ENCODE measurements at regions not wholly inside any gene's neighbourhood (a gene's known extent, or its start where the extent isn't known, plus 50 kb on each side); places are given as distances from the start of the nearest gene placed in this dataset.

DNA sequence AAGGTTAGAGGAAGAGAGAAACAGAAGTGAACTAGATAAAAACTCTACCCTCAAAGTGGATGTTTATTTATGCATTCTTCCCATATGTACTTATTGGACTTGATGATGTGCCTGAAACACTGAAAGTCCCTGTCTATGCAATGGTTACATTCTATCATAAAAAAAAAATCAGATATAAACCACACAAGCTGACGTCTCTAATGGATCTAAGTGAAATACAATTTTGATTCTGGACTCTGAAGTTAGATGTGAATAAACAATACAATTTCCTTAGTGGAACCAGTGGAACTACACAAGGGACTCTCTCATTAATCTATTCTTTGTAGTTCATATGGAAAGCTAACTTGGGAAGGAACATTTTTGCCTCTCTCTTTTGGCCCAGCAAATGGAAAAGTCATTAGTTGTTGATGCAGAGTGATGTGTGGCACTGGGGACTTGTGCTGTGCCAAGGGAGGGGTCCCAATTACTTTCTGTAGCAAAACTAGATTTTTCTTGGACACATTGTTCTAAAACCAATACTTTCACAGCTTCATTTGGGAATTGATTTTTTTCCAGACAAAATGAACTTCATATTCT lies 376.8 kb downstream of the TRIB2 start:
- DNase-seq (ENCODE audit: low read depth): no peak

DNA sequence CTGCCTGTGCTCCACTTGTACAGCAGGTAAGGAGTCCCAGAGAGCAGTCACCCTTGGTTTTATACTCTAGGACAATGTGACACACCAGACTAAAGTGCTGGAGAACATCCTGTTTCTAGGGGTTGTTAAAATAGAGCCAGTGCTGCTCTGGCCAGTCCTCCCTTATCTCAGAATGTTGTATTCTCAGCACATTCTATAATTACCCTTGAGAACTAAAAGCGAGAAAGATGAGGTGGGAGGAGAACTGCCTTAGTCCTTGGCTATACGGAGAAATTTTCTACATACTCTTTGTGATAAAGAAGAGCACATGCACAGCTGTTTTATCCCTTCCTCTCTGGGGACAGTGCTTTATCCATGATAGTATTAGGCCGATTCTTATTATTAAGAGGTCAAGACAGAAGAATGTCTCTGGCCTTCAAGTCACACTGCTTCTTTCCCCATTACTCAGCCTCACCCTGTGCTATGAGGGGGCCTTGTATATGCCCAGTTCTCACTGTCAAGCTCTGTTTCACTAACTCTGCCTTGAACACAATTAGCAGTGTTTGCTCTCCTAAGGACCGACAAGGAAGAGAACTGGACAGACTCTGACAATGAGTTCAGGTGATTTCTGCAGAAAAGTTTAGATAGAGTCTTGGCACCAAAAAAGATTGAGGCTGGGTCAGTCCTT lies 385.8 kb downstream of the TRIB2 start:
- no peak for DNase-seq (ENCODE audit: low read depth)

DNA sequence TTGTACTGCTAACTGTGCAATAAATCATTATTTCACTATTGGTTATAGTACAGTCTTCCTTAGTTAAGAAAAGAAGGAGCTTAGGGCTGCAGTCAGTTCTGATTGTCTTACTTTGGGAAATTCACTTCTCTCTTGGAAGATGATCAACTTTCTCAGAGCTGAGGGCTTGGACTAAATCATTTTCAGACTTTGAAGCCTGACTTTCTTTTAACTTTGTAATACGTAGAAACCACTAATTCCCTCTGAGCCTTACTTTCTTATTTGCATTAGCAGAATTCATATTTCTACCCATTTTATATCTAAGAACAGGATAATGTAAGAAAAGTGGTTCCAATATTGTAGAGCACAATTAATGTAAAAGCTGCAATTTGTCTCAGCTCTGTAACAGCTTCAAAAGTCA lies 386.4 kb downstream of the TRIB2 start:
- DNase-seq (ENCODE audit: low read depth): no peak

DNA sequence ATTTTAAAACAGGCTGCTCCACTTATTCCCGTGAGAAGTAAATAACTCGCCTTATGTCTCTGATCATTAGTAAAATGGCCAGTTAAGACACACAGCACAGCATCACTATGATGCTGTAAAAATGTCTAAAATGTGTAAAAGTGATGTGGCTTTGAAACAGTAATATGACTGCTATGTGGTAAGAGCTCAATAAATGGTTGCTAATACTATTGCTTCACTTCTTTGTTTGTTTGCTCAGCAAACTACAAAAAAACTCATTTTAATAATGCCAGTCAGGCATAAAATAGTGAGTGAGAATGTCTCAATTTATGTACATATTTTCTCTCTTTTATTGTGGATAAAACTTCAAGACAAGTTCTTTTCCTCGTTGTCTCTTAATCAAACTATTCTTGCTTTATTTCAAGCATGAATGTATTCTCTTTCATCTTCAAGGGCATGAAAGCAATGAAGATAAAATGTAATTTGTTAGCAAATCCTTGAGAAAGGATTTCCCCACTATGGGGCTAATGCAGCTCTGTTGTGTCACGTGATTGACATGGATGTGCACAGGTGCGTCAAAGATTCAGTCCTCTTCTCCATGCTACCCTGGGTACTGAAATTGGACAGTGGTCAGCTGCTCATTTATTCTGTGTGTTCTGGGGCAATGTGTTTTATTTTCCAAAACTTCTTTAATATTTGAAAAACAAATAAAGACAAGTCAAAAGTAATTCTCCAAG lies 387.2 kb downstream of the TRIB2 start:
- no peak for DNase-seq (ENCODE audit: low read depth)

DNA sequence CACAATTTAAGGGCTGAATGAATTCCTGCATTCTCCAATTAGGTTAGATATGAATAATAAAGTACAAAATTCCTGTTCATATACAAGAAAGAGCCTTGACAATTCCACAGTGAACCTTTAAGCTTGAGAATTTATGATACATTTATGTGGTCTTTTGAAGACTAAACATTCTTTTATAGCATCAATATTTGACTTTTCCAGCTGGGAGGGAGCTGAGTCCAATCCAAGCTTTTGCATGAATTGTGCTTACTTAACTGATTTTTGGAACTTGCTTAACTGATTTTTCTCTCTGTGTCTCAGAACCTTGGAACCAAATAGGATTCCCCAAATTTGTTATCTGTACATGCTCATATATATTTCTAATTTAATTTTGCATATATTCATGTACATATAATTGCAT lies 388.0 kb downstream of the TRIB2 start:
- no peak for DNase-seq (ENCODE audit: low read depth)

DNA sequence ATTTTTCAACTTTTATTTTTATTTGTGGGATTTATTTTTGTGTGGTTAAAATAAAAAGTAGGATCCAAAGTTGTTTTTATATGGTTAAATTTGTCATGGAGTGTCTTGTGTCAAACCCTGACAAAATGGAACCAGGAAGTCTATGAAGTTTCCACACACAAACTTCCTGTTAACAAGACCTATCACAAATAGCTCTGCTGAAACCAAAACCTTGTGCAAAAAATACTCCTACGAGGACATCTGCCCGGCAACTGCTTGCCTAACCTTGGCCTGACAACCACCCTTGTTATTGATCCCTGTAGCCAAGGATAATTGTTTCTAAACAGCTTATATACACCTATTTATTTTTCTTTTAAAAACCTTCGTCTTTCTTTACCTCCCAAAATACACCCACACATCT lies 389.6 kb downstream of the TRIB2 start:
- DNase-seq (ENCODE audit: low read depth): no peak

DNA sequence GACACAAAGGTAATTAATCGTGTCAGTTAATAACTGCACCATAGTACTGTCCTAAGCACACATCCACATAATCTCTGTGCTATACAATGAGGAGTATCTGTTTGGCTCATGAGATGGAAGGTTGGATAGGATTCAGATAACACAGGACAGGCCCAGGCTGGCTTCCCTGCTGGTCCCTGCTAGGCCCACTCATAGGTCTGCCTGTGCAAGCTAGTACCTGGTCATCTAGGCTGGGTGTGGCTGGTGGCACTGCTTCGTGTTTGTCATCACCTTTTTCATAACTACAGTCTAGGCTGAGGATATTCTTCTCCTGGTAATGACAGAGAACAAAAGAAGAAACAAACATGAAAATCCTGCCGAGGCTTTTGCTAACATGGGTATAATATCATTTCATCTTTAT lies 392.8 kb downstream of the TRIB2 start:
- no peak for DNase-seq (ENCODE audit: low read depth)

DNA sequence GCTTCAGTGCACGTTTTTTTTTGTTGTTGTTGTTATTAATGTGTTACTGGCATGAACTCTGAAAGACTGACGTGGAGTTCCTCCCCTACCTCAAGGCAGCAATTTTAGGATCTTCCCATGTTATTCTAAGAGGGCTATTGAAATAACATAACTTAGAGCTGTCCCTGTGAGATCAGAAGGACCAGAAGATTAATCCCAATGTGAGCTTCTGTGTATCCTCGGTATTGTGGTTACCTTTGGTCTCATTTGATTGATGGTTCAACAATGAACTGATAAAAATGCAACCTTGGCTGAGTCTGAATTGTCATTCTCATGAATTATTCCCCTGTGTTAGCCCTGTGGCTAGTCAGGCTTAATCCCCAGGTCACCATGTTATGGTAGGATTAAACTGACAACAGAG lies 394.1 kb downstream of the TRIB2 start:
- DNase-seq (ENCODE audit: low read depth): no peak

DNA sequence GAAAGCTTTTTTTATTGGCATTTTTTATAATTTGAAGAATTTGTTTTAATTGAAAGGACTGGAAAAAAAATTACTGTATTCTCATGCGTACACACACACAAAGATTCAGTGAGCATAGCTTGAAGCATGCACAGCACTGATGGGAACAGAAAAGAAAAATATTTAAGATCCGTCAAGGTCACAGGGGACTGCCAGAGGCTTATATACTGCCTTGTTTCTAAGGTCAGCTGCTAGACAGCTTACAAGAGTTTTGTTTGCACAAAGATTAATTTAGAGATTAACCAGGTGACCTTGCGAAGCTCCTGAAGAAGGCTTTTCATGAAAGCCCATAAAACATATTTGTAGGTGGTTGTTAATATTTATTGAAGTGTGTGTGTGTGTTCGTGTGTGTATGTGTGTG lies 396.3 kb downstream of the TRIB2 start:
- no peak for DNase-seq (ENCODE audit: low read depth)

DNA sequence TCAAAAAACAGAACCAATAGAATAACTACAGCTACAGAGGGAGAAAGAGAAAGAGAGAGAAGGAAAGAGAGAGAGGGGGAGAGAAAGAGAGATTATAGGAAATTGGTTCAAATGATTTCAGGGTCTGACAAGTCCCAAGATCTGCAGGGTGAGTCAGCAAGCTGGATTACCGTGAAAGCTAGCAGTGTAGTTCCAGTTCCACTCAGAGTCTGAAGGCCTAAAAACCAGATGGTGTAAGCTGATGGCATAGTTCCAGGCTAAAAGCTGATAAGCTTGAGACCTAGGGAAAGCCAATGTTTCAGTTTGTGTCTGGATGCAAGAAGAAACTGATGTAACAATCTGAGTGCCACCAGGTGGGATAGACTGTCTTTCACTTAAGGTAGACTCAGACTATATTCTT lies 397.7 kb downstream of the TRIB2 start:
- no peak for DNase-seq (ENCODE audit: low read depth)

DNA sequence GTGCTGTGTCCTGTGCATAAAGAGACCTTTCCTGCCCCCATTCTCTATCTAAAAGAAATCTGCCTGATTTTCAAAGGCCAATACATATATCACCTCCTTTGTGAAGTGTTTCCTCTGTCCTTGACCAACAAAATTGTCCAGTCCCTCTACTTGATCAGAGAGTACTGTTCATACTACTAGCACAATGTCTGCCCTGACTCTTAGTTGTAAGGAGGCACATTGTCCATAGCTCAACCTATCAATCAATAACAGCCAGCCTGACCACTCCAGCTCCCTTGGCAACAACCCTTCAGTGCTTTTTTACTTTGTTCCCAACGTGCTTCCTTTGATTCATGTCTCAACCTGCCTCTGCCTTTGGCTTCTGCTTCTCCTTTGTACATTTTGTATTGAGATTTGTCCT lies 398.9 kb downstream of the TRIB2 start:
- DNase-seq (ENCODE audit: low read depth): no peak

DNA sequence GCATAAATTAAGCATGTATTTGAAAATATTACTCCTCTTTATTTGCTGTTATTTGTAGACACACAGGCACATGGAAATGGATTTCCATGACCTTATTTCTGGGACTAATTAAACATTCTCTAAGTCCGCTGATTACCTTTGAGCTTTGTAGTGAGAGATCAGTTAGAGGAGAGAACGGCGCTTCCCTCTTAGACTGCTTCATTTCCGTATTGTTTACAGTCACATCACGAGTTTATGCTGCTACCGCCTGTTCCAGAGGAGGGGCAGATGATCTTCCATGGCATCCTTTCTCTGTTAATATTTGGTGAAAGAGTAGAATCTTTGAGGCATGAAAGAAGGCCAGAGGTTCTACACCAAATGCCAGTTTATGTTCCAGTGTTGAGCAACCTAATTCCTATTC lies 404.4 kb downstream of the TRIB2 start:
- DNase-seq (ENCODE audit: low read depth): no peak

DNA sequence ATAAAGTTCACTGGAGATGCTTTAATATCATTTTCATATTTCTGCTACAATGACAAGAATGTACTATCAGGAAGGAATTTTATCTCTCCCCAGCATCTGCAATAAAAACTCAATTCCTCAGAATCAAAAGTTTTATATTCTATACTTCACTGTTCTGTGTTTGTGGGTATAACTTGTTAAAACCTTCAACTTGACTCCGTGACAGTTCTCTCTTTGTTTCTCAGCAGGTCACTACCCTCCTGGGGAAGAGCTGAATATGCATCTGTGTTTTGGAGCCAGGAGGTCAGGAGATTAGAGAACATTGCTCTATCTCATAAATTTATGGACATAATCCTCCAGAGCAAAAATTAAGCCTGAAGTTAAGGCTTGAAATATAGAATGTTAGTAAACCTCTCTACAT lies 411.4 kb downstream of the TRIB2 start:
- DNase-seq (ENCODE audit: low read depth): no peak

DNA sequence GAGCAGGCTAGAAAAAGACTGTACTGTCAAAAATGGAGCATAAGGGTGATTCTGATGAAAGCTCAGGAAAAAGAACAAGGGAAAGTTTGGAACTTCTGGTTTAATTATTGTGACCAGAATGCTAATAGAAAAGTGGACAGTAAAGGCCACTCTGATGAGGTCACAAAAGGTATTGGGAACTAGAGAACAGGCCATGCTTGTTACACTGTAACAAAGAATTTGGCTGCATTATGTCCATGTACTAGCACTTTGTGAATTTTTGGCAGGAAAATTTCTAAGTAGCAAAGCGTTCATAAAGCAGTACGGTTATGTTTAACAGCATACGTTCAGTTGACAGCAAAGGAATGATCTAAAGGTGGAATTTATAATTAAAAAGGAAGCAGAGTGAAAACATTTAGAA lies 418.6 kb downstream of the TRIB2 start:
- DNase-seq (ENCODE audit: low read depth): no peak

DNA sequence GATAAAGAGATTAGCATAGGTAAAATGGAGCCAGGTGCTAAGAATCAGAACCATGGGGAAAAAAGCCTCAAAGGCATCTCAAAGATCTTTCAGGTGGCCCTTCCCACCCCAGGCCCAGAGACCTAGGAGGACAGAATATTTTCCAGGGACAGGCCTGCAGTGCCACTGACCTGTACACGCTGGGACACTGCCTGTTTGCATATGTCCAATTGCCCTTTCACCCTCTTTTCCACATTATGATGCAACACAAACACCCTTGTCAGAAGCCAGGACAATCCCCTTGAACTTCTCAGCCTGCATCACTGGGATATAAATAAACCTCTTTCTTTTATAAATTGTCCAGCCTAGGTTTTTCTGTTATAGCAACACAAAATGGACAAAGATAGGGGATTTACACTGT lies 419.1 kb downstream of the TRIB2 start:
- no peak for DNase-seq (ENCODE audit: low read depth)

DNA sequence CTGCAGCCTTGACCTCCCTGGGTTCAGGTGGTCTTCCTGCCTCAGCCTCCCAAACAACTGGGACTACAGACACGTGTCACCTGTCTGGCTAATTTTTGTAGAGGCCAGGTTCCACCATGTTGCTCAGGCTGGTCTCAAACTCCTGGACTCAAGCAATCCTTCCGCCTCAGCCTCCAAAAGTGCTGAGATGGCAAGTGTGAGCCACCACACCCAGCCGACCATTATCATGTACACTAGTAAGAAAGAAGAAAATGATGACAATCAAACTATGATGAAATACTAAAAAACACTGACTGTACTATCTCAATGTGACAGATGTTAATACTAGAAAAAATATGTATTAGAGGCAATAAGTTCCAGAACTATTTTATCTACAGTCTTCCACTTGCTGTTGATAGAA lies 420.9 kb downstream of the TRIB2 start:
- no peak for DNase-seq (ENCODE audit: low read depth)

DNA sequence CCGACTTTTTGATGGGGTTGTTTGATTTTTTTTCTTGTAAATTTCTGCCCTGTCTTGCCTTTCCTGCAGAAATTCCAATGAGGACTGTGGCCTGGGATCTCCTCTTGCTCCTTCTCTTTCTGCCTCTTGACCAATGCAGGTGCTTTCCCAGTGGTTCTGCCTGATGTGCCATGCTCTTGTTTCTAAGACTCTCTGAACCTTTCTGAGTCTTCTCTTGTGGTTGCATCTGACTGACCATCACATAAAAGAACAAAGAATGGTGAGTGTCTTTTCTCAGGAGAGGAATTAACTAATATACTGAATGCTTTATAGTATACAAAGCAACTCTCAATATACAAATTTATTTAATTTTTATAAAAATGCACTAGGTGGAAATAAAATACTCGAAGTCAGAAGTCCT lies 424.6 kb downstream of the TRIB2 start:
- no peak for DNase-seq (ENCODE audit: low read depth)

DNA sequence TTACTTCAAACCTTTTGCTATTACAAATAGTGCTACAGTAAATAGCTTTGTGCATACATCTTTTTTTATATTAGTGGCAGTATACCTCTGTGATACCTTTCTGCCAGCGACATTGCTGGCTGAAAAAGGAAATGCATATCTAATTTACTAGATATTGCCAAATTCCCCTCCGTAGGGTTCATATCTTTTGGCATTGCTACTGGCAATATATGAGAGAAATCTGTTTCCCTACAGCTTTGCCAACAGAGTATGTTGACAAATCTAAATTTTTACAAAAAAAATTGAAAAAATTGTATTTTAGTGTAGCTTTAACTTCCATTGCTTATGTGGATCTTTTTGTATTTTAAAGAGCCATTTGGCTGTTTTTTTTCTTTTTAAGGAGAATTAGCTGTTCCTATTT lies 426.7 kb downstream of the TRIB2 start:
- DNase-seq (ENCODE audit: low read depth): no peak

DNA sequence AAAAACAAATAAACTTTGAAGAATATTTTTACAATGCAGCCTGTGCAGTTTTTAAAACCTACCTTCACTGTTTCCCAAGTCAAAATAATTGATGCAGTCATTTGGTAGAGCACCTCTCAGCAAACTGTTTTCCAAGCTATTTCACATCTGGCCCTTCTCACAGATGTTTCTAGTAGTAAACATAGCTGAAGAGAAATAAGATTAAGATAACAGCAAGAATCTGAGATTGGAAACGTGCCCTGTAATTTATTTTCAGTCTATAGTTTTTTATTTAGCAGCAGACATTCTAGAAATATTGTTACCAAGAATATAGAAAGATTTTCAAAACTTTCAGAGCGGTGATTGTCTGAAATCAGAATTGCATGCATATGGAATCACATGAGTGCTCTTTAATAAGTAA lies 440.2 kb downstream of the TRIB2 start:
- no peak for DNase-seq (ENCODE audit: low read depth)

DNA sequence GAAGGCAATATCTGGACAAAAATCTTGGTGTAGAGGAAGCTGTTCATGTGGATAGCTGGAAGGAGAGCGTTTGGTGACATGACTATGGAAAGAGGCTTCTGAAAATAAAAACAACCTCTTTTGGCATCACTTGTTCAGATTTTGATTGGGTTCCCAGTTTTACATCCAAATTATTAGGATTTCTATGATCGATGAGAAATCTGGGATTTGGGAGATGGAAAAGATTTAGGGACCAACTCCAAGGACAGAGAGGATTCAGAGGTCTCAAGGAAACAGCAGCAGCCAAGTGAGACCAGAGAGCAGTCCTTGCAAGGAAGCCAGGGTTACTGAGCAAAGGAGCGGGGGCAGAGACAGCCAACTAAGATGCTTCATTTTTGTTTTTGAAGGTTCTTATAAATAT lies 441.7 kb downstream of the TRIB2 start:
- DNase-seq (ENCODE audit: low read depth): no peak

DNA sequence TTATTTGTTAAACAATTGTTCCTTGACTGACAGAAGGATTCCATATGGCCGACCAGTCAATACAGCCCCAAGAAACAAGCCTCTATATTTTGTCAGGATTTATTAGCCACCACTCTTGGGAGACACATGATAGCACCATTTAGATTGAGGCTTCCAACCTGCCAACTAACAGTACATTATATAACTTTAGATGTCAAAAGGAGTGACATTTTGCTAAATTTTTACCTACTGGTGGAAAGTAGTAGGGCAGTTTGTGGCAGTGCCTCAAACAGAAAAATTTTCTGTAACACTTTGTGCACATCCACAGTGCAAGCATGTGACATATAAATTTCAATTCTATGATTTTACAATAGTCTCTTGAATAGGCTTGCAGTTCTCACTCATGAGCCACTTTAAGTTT lies 464.0 kb downstream of the TRIB2 start:
- DNase-seq (ENCODE audit: low read depth): no peak

DNA sequence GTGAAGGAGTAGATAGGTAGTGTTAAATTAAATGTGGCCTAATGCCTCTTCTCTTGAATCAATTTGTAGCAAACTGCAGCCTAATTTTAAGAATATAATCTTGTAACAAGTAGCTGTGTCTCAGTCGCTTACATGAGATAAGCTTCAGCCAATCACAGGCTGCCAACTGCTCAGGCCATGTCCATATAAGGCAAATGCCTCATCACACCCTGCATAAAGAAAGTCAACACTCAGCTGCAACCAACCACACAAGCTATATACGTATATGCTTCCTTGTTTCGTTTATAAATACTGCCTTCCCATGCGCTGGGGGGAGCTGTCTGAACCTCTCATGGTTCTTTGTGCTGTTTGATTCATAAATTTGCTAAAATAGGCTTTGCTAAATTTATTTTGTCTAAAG lies 476.3 kb downstream of the TRIB2 start:
- DNase-seq (ENCODE audit: low read depth): no peak

DNA sequence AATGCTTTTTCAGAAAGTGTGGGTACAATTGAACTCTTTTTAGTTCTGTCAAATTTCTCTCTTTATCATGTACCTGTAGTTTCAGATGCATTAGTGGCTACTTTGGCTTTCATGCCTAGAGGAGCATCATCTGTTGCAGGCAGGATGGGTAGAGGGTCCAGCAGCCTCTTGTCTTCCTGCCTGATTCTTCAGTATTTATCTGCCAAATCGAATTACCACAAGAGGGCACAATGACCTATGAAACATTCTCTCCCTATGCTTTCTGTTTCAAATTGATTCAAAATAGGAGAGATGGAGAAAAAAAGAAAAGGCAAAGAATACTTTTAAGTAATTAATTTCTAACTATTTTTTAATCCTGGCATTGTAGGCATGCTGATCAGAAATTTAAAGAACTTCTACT lies 477.2 kb downstream of the TRIB2 start:
- no peak for DNase-seq (ENCODE audit: low read depth)

DNA sequence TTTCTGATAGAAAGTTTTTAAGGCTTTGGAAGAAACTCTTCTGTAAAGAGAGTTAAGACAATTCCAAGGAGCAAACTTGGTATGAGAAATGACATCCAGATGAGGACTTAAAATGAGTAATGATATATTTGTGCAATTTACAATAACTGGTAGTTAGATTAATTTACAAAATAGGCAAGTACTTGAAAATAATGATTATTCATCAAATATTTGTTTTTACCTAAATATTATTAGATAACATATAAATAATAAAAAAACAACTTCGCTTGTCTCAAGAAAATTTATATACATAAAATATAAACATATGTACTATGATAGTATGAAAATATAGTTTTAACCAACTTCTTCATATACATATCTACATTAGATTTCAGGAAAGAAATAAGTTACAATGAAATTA lies 478.5 kb downstream of the TRIB2 start:
- no peak for DNase-seq (ENCODE audit: low read depth)

Data from Daoy (cell line).